HepG2 (cell line): ENCODE measurements at regions not wholly inside any gene's neighbourhood (a gene's known extent, or its start where the extent isn't known, plus 50 kb on each side); places are given as distances from the start of the nearest gene placed in this dataset.

ENCODE experiments used
- ATAC-seq: fragments of 200-7000 bp; cut with Tn5 transposase; 3 replicates; pipeline ENCODE4 v1.9.1; 2020; ENCODE audit warnings: mild to moderate bottlenecking, moderate library complexity
- BruUV-seq: library from RNA; stranded (reverse); fragments of 400-500 nt; replicated peaks from 2 replicates; lab custom pipeline; 2021; lab: Mats Ljungman, UMichigan
- CTCF ChIA-PET: fragments of 300-600 bp; formaldehyde crosslinking; extraction: SDS; loops from one replicate; lab custom pipeline; 2021; ENCODE audit warnings: low total read pairs, inconsistent platforms, low intra/inter-chr PET ratio; lab: Yijun Ruan, JAX
- POLR2A ChIA-PET: fragments of 350-600 bp; sonication (Branson Sonifier 250); formaldehyde crosslinking; loops from one replicate; lab custom pipeline; 2020; ENCODE audit warnings: antibody characterized with exemption, inconsistent platforms; lab: Yijun Ruan, JAX
- DNase-seq: peaks from one replicate; pipeline ENCODE4 v3.0.0-alpha.2; 2015; ENCODE audit warnings: low spot score
- FAIRE-seq: peaks from 3 replicates; lab custom pipeline; 2011; peaks lifted over from hg19 to GRCh38; lab: Jason Lieb, UNC
- H2AFZ ChIP-seq: one replicate; pipeline ENCODE4 v1.6.1; 2011; ENCODE audit warnings: low read length, inconsistent platforms
- H3K27ac ChIP-seq: fragments of 300-600 bp; 3 replicates; pipeline ENCODE4 v1.8.0; 2011; ENCODE audit warnings: mixed run types, mild to moderate bottlenecking, mixed read lengths, low read length, inconsistent platforms; ENCODE audit not compliant: insufficient read depth; ENCODE audit errors: extremely low read length
- H3K27me3 ChIP-seq, 2 experiments: fragments of 200-600 bp in 1 of 2; 2 replicates in 1 of 2; 3 replicates in 1 of 2; pipeline versions ENCODE4 v1.6.0 to v1.8.0; 2011; ENCODE audit warnings: low read length in 2 of 2, mild to moderate bottlenecking in 2 of 2, moderate library complexity in 2 of 2, inconsistent platforms in 1 of 2; ENCODE audit not compliant: insufficient read depth in 2 of 2, control insufficient read depth in 1 of 2
- H3K36me3 ChIP-seq, 2 experiments: fragments of 200-600 bp in 1 of 2; replicated peaks in 1 of 2; 2 replicates in 1 of 2; 3 replicates in 1 of 2; pipeline versions ENCODE4 v1.5.1 to v1.8.0; 2011; ENCODE audit warnings: low read length in 2 of 2, inconsistent platforms in 1 of 2; ENCODE audit not compliant: insufficient read depth in 2 of 2, control insufficient read depth in 1 of 2
- H3K4me1 ChIP-seq: 2 replicates; pipeline ENCODE4 v1.5.1; 2012; ENCODE audit warnings: low read length, inconsistent platforms; ENCODE audit not compliant: insufficient read depth
- H3K4me2 ChIP-seq: 2 replicates; pipeline ENCODE4 v1.6.0; 2011; ENCODE audit warnings: low read depth, low read length, inconsistent platforms
- H3K4me3 ChIP-seq, 3 experiments: fragments of 200-600 bp in 1 of 3; sonication (generic), shearing (Covaris generic) in 1 of 3; replicated peaks in 1 of 3; 2 replicates each; pipeline ENCODE4 v1.5.1; 2011 to 2016; ENCODE audit warnings: low read length in 3 of 3, inconsistent platforms in 2 of 3, low read depth in 2 of 3, mild to moderate bottlenecking in 2 of 3, control low read depth in 1 of 3, mixed read lengths in 1 of 3; ENCODE audit not compliant: insufficient read depth in 1 of 3
- H3K79me2 ChIP-seq: one replicate; pipeline ENCODE4 v1.6.1; 2011; ENCODE audit warnings: low read length, inconsistent platforms; ENCODE audit not compliant: insufficient read depth
- H3K9ac ChIP-seq: 2 replicates; pipeline ENCODE4 v1.6.0; 2011; ENCODE audit warnings: mild to moderate bottlenecking, low read depth, low read length, inconsistent platforms; ENCODE audit not compliant: insufficient read depth
- H3K9me3 ChIP-seq: 2 replicates; pipeline ENCODE4 v1.5.1; 2012; ENCODE audit warnings: mild to moderate bottlenecking, low read length
- H4K20me1 ChIP-seq: 2 replicates; pipeline ENCODE4 v1.6.0; 2011; ENCODE audit warnings: inconsistent platforms, mild to moderate bottlenecking, low read length, moderate library complexity; ENCODE audit not compliant: insufficient read depth
- ERF ChIP-seq: IDR thresholded peaks from 2 replicates; pipeline ENCODE4 v1.6.1; 2018; ENCODE audit warnings: missing biosample characterization, missing genetic modification reagents
- KLF13 ChIP-seq: sonication (generic); formaldehyde crosslinking; IDR thresholded peaks from 2 replicates; pipeline ENCODE4 v1.4.0; 2020; ENCODE audit warnings: mild to moderate bottlenecking, missing genetic modification reagents
- MAZ ChIP-seq, 2 experiments: sonication (generic) in 1 of 2; formaldehyde crosslinking in 1 of 2; IDR thresholded peaks; 2 replicates each; pipeline versions ENCODE4 v1.5.0 to v1.6.1; 2012 to 2020; ENCODE audit warnings: low read depth in 2 of 2, mild to moderate bottlenecking in 2 of 2, borderline replicate concordance in 1 of 2, improper control_type of control experiment in 1 of 2, low read length in 1 of 2, missing genetic modification reagents in 1 of 2, moderate library complexity in 1 of 2
- NKX3-1 ChIP-seq: sonication (generic); formaldehyde crosslinking; IDR thresholded peaks from 2 replicates; pipeline ENCODE4 v1.5.0; 2020; ENCODE audit warnings: missing genetic modification reagents
- ONECUT2 ChIP-seq: sonication (generic); formaldehyde crosslinking; IDR thresholded peaks from 2 replicates; pipeline ENCODE4 v1.4.0; 2020; ENCODE audit warnings: missing genetic modification reagents
- SMAD9 ChIP-seq: sonication (generic); formaldehyde crosslinking; IDR thresholded peaks from 2 replicates; pipeline ENCODE4 v1.5.1; 2020; ENCODE audit warnings: mild to moderate bottlenecking, missing genetic modification reagents
- TEAD2 ChIP-seq: sonication (generic); formaldehyde crosslinking; IDR thresholded peaks from 2 replicates; pipeline ENCODE4 v1.9.0; 2021; ENCODE audit warnings: missing genetic modification reagents
- TMF1 ChIP-seq: sonication (generic); formaldehyde crosslinking; IDR thresholded peaks from 2 replicates; pipeline ENCODE4 v1.8.1; 2022; ENCODE audit warnings: low read depth, missing genetic modification reagents
- WGBS: methylation state at CpG from one replicate; pipeline ENCODE4 v1.1.6; 2017; ENCODE audit warnings: low lambda C conversion rate; 5-methylcytosine and 5-hydroxymethylcytosine counted together
- in situ Hi-C: cut with HindIII; loops from 2 replicates; pipeline ENCODE4 v1.10.0; 2017; ENCODE audit warnings: low pct_unique_long_range_greater_than_20kb; ENCODE audit not compliant: extremely low pct_ligation_motif_present
- intact Hi-C: fragments of 100-400 bp; cut with micrococcal nuclease; formaldehyde crosslinking; loops from one replicate; pipeline ENCODE4 v1.10.0; 2022; ENCODE audit not compliant: unreplicated experiment
- TF ChIP-seq, protein P1 (sequence below): sonication (generic); formaldehyde crosslinking; conservative IDR thresholded peaks from 2 replicates; pipeline ENCODE4 v1.4.0; 2020; ENCODE audit warnings: missing genetic modification reagents
- TF ChIP-seq, protein P2 (sequence below): sonication (generic); formaldehyde crosslinking; IDR thresholded peaks from 2 replicates; pipeline ENCODE4 v1.4.0; 2020; ENCODE audit warnings: missing genetic modification reagents
- TF ChIP-seq, protein P3 (sequence below): sonication (generic); formaldehyde crosslinking; IDR thresholded peaks from 2 replicates; pipeline ENCODE4 v1.4.0; 2020; ENCODE audit warnings: missing genetic modification reagents
- TF ChIP-seq, protein P4 (sequence below): sonication (generic); formaldehyde crosslinking; IDR thresholded peaks from 2 replicates; pipeline ENCODE4 v1.8.1; 2023; ENCODE audit warnings: mild to moderate bottlenecking, inconsistent platforms, moderate library complexity, missing genetic modification reagents, borderline replicate concordance
- TF ChIP-seq, protein P5 (sequence below): sonication (generic); formaldehyde crosslinking; IDR thresholded peaks from 2 replicates; pipeline ENCODE4 v1.5.0; 2020; ENCODE audit warnings: missing genetic modification reagents

DNA sequence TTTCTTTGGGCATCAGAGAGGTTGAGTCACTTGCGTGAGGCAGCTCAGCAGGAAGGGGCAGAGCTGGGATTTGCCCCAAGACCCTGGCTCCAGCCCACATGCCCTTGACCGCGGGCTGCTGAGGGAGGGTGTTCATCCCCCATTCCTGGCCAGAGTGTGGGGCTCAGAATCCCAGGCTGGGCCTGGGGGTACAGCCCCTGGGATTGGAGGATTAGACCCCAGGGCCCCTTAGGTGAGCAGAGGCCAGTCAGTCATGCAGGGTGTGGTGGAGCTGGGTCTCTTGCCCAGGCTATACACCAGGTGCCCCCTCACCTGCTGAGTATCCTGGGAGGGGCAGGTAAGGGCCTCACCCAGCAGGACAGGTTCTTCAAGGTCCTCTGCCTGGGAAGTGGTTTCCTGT, 68.4 kb upstream of the ZNF716 start (continued):
- TF ChIP-seq ERF (CRISPR knock-in tag): no peak
- TF ChIP-seq ONECUT2 (CRISPR knock-in tag): no peak
- TF ChIP-seq, protein P1, sequence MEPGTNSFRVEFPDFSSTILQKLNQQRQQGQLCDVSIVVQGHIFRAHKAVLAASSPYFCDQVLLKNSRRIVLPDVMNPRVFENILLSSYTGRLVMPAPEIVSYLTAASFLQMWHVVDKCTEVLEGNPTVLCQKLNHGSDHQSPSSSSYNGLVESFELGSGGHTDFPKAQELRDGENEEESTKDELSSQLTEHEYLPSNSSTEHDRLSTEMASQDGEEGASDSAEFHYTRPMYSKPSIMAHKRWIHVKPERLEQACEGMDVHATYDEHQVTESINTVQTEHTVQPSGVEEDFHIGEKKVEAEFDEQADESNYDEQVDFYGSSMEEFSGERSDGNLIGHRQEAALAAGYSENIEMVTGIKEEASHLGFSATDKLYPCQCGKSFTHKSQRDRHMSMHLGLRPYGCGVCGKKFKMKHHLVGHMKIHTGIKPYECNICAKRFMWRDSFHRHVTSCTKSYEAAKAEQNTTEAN: no peak
- TF ChIP-seq, protein P2, sequence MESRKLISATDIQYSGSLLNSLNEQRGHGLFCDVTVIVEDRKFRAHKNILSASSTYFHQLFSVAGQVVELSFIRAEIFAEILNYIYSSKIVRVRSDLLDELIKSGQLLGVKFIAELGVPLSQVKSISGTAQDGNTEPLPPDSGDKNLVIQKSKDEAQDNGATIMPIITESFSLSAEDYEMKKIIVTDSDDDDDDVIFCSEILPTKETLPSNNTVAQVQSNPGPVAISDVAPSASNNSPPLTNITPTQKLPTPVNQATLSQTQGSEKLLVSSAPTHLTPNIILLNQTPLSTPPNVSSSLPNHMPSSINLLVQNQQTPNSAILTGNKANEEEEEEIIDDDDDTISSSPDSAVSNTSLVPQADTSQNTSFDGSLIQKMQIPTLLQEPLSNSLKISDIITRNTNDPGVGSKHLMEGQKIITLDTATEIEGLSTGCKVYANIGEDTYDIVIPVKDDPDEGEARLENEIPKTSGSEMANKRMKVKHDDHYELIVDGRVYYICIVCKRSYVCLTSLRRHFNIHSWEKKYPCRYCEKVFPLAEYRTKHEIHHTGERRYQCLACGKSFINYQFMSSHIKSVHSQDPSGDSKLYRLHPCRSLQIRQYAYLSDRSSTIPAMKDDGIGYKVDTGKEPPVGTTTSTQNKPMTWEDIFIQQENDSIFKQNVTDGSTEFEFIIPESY: no peak
- TF ChIP-seq MAZ (IDR thresholded peaks at IDR 0.05; ENCODE audit: borderline replicate concordance, low read depth, low read length): no peak
- TF ChIP-seq MAZ (CRISPR knock-in tag; IDR thresholded peaks at IDR 0.05; ENCODE audit: low read depth): no peak

DNA sequence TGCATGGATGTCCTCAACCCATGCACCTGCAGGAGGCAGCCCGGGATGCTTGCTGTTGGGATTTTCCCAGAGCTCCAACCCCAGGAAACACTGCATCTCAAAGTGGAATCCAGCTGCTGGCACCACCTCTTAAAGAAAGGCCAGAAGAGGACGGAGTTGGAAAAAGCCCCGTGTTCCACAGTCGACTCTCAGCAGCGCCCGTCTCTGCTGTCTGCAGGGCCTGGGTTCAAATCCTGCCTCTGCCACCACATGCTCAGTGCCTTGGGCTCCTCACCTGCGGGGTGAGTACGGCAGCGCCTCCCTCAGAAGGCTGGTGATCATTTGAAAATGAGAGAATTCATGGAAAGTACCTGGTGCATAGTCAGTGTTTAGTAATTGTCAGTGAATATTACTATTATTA, 65.6 kb upstream of the ZNF716 start:
- TF ChIP-seq TMF1 (CRISPR knock-in tag): no peak
- TF ChIP-seq, protein P3, sequence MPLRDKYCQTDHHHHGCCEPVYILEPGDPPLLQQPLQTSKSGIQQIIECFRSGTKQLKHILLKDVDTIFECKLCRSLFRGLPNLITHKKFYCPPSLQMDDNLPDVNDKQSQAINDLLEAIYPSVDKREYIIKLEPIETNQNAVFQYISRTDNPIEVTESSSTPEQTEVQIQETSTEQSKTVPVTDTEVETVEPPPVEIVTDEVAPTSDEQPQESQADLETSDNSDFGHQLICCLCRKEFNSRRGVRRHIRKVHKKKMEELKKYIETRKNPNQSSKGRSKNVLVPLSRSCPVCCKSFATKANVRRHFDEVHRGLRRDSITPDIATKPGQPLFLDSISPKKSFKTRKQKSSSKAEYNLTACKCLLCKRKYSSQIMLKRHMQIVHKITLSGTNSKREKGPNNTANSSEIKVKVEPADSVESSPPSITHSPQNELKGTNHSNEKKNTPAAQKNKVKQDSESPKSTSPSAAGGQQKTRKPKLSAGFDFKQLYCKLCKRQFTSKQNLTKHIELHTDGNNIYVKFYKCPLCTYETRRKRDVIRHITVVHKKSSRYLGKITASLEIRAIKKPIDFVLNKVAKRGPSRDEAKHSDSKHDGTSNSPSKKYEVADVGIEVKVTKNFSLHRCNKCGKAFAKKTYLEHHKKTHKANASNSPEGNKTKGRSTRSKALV: no peak
- TF ChIP-seq NKX3-1 (CRISPR knock-in tag): no peak
- no peak for TF ChIP-seq TEAD2 (CRISPR knock-in tag)
- TF ChIP-seq, protein P4, sequence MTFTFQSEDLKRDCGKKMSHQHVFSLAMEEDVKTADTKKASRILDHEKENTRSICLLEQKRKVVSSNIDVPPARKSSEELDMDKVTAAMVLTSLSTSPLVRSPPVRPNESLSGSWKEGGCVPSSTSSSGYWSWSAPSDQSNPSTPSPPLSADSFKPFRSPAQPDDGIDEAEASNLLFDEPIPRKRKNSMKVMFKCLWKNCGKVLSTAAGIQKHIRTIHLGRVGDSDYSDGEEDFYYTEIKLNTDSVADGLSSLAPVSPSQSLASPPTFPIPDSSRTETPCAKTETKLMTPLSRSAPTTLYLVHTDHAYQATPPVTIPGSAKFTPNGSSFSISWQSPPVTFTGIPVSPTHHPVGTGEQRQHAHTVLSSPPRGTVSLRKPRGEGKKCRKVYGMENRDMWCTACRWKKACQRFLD (CRISPR knock-in tag): no peak
- TF ChIP-seq, protein P5, sequence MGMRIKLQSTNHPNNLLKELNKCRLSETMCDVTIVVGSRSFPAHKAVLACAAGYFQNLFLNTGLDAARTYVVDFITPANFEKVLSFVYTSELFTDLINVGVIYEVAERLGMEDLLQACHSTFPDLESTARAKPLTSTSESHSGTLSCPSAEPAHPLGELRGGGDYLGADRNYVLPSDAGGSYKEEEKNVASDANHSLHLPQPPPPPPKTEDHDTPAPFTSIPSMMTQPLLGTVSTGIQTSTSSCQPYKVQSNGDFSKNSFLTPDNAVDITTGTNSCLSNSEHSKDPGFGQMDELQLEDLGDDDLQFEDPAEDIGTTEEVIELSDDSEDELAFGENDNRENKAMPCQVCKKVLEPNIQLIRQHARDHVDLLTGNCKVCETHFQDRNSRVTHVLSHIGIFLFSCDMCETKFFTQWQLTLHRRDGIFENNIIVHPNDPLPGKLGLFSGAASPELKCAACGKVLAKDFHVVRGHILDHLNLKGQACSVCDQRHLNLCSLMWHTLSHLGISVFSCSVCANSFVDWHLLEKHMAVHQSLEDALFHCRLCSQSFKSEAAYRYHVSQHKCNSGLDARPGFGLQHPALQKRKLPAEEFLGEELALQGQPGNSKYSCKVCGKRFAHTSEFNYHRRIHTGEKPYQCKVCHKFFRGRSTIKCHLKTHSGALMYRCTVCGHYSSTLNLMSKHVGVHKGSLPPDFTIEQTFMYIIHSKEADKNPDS: no peak
- no peak for TF ChIP-seq SMAD9
- no peak for TF ChIP-seq KLF13 (CRISPR knock-in tag)
- FAIRE-seq: no peak

More for the DNA sequence above, 65.6 kb upstream of the ZNF716 start:
- in situ Hi-C loops: no loop called here
- ChIA-PET POLR2A (no interaction called here), CTCF (no interaction called here)
- H3K36me3 ChIP-seq: no peaks in the 10 kb centered on the region
- no peaks in the 10 kb centered on the region for H3K79me2 ChIP-seq
- no TSS peak for BruUV-seq
- no peak overlapping the region for H3K4me3 ChIP-seq
- no peaks in the 10 kb centered on the region for H4K20me1 ChIP-seq
- WGBS: 28% methylated on average over 8 of the region's 9 CpGs
- no peaks in the 10 kb centered on the region for H3K27me3 ChIP-seq
- H3K9ac ChIP-seq: no peak overlapping the region
- DNase-seq: no peak
- no peak overlapping the region for H2AFZ ChIP-seq
- ATAC-seq: no peak
- no peak overlapping the region for H3K4me2 ChIP-seq
- no peaks in the 10 kb centered on the region for H3K4me1 ChIP-seq
- H3K27ac ChIP-seq: no peak overlapping the region
- H3K9me3 ChIP-seq: peaks cover 93% of the 10 kb centered on the region
- intact Hi-C loops: no loop called here
